GM12878 (cell line): ENCODE measurements at regions not wholly inside any gene's neighbourhood (a gene's known extent, or its start where the extent isn't known, plus 50 kb on each side); places are given as distances from the start of the nearest gene placed in this dataset.

Experiments used
- EZH2 ChIP-seq: IDR thresholded peaks from 2 replicates; pipeline ENCODE4 v1.6.1; 2012; ENCODE audit warnings: low read depth, mild to moderate bottlenecking, control low read depth, inconsistent platforms, low read length, borderline replicate concordance; ENCODE audit not compliant: control insufficient read depth
- STAT3 ChIP-seq: IDR thresholded peaks from 2 replicates; pipeline ENCODE4 v1.6.1; 2011; ENCODE audit warnings: low read depth, low read length, improper control_type of control experiment
- TF ChIP-seq, protein P1 (sequence below), 3 experiments: IDR thresholded peaks in 2 of 3; conservative IDR thresholded peaks in 1 of 3; 2 replicates each; pipeline ENCODE4 v1.5.1; 2011; ENCODE audit warnings: low read depth in 3 of 3, low read length in 3 of 3, mild to moderate bottlenecking in 3 of 3, control low read depth in 2 of 3, moderate library complexity in 2 of 3, inconsistent platforms in 1 of 3, mixed read lengths in 1 of 3; ENCODE audit not compliant: control insufficient read depth in 2 of 3, insufficient read depth in 1 of 3; ENCODE audit errors: extremely low read depth in 1 of 3
- TF ChIP-seq, protein P2 (sequence below): fragments of 450-650 bp; formaldehyde crosslinking; IDR thresholded peaks from 2 replicates; pipeline ENCODE4 v1.5.0; 2022; ENCODE audit warnings: mild to moderate bottlenecking, missing genetic modification characterization

DNA sequence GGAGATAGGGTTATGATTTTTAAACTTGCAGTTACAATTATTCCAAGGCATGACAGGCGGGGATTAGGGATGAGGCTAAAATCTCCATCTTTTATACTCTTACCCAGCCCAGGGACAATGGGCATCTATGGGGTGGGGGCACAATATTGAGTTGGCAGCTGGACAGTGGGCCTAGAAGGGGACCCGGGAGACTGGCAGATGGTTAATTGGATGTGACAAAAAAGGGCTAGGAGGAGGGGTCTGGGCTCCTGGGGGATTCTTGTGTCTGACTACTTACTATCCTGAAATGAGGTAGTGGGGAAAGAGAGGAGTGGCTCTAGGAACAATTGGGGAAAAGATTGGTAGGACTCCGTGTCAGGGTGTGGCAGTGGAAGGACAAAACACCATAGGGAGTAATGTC is 53.0 kb upstream of the ROPN1 start:
- TF ChIP-seq, protein P1, sequence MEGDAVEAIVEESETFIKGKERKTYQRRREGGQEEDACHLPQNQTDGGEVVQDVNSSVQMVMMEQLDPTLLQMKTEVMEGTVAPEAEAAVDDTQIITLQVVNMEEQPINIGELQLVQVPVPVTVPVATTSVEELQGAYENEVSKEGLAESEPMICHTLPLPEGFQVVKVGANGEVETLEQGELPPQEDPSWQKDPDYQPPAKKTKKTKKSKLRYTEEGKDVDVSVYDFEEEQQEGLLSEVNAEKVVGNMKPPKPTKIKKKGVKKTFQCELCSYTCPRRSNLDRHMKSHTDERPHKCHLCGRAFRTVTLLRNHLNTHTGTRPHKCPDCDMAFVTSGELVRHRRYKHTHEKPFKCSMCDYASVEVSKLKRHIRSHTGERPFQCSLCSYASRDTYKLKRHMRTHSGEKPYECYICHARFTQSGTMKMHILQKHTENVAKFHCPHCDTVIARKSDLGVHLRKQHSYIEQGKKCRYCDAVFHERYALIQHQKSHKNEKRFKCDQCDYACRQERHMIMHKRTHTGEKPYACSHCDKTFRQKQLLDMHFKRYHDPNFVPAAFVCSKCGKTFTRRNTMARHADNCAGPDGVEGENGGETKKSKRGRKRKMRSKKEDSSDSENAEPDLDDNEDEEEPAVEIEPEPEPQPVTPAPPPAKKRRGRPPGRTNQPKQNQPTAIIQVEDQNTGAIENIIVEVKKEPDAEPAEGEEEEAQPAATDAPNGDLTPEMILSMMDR (IDR thresholded peaks at IDR 0.05 in 2 of 3, conservative IDR thresholded peaks at IDR 0.05 in 1 of 3; ENCODE audit: control insufficient read depth in 2 of 3, extremely low read depth in 1 of 3, insufficient read depth in 1 of 3, low read depth in 3 of 3, low read length in 3 of 3), result no peak
- TF ChIP-seq EZH2 (no peak), STAT3 (no peak)
- TF ChIP-seq, protein P2, sequence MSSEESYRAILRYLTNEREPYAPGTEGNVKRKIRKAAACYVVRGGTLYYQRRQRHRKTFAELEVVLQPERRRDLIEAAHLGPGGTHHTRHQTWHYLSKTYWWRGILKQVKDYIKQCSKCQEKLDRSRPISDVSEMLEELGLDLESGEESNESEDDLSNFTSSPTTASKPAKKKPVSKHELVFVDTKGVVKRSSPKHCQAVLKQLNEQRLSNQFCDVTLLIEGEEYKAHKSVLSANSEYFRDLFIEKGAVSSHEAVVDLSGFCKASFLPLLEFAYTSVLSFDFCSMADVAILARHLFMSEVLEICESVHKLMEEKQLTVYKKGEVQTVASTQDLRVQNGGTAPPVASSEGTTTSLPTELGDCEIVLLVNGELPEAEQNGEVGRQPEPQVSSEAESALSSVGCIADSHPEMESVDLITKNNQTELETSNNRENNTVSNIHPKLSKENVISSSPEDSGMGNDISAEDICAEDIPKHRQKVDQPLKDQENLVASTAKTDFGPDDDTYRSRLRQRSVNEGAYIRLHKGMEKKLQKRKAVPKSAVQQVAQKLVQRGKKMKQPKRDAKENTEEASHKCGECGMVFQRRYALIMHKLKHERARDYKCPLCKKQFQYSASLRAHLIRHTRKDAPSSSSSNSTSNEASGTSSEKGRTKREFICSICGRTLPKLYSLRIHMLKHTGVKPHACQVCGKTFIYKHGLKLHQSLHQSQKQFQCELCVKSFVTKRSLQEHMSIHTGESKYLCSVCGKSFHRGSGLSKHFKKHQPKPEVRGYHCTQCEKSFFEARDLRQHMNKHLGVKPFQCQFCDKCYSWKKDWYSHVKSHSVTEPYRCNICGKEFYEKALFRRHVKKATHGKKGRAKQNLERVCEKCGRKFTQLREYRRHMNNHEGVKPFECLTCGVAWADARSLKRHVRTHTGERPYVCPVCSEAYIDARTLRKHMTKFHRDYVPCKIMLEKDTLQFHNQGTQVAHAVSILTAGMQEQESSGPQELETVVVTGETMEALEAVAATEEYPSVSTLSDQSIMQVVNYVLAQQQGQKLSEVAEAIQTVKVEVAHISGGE, result no peak
